ENCODE measurements at regions not wholly inside any gene's neighbourhood (a gene's known extent, or its start where the extent isn't known, plus 50 kb on each side); places are given as distances from the start of the nearest gene placed in this dataset.
A peak's percentile ranks its signal among the peaks of the same experiment; 100 is the strongest.

GRCh38 chr12:124410354-124411175 lies 115.7 kb downstream of the RFLNA start:
- Histone ChIP-seq H3K36me3 (peaks cover 0 to 55% (median 24%) of the 10 kb centered on the region in 4 donors), H3K4me3 (no peak overlapping the region), H3K27ac (replicated peaks in 1 of 4) (peak overlapping the region; percentile 74 to 96 (median 84)), H3K9me3 (no peaks in the 10 kb centered on the region), H3K4me1 (peaks cover 54 to 79% (median 74%) of the 10 kb centered on the region in 4 donors), H3K27me3 (no peaks in the 10 kb centered on the region)
- WGBS, result 60% methylated on average over 10 of the region's 15 CpGs
- TF ChIP-seq POLR2A (IDR thresholded peaks at IDR 0.05; ENCODE audit: low read depth) (no peak), POLR2AphosphoS5 (IDR thresholded peaks at IDR 0.05) (no peak), EP300 (IDR thresholded peaks at IDR 0.05) (no peak), CTCF (IDR thresholded peaks at IDR 0.05) (no peak)
- no peak for DNase-seq (ENCODE audit: extremely low spot score)
- intact Hi-C loops (cut with DNase I), result no loop called here

GRCh38 chr12:124408822-124409517 lies 114.1 kb downstream of the RFLNA start:
- Histone ChIP-seq H3K4me3 (no peak overlapping the region), H3K9me3 (no peaks in the 10 kb centered on the region), H3K27ac (replicated peaks in 1 of 4) (peak overlapping the region; percentile 28 to 96 (median 84)), H3K36me3 (peaks cover 0 to 48% (median 17%) of the 10 kb centered on the region in 4 donors), H3K4me1 (peaks cover 68 to 79% (median 74%) of the 10 kb centered on the region in 4 donors), H3K27me3 (no peaks in the 10 kb centered on the region)
- 80% methylated on average over 23 of the region's 25 CpGs for WGBS
- TF ChIP-seq CTCF (IDR thresholded peaks at IDR 0.05) (no peak), POLR2AphosphoS5 (IDR thresholded peaks at IDR 0.05) (peak in 1 of 2 donors; percentile 38)
- intact Hi-C loops (cut with DNase I), result no loop called here
- no peak for DNase-seq (ENCODE audit: extremely low spot score)

- Histone ChIP-seq H3K27ac (replicated peaks in 1 of 4) (no peak overlapping the region), H3K36me3 (peaks cover 0 to 44% (median 17%) of the 10 kb centered on the region in 4 donors), H3K4me1 (peaks cover 65 to 79% (median 74%) of the 10 kb centered on the region in 4 donors), H3K27me3 (no peaks in the 10 kb centered on the region), H3K4me3 (no peak overlapping the region), H3K9me3 (no peaks in the 10 kb centered on the region)
- no peak for DNase-seq (ENCODE audit: extremely low spot score)
- intact Hi-C loops (cut with DNase I), result no loop called here
- TF ChIP-seq CTCF (IDR thresholded peaks at IDR 0.05) (no peak), POLR2AphosphoS5 (IDR thresholded peaks at IDR 0.05) (no peak)
- WGBS, result 99% methylated on average over 8 of the region's 8 CpGs
Measured at GRCh38 chr12:124407074-124407473, 112.2 kb downstream of the RFLNA start.

- H3K36me3 ChIP-seq, result peaks cover 0 to 54% (median 25%) of the 10 kb centered on the region in 4 donors
- H3K4me1 ChIP-seq, result peaks cover 54 to 79% (median 72%) of the 10 kb centered on the region in 4 donors
- intact Hi-C loops (cut with DNase I), result no loop called here
Measured at GRCh38 chr12:124406043-124406442, 111.2 kb downstream of the RFLNA start.

More at GRCh38 chr12:124406043-124406442, 111.2 kb downstream of the RFLNA start:
- Histone ChIP-seq H3K27ac (replicated peaks in 1 of 4) (peak overlapping the region in 2 of 4 donors; percentile 7 to 80), H3K9me3 (no peaks in the 10 kb centered on the region), H3K27me3 (no peaks in the 10 kb centered on the region), H3K4me3 (no peak overlapping the region)
- no peak for DNase-seq (ENCODE audit: extremely low spot score)
- WGBS, result 92% methylated on average over 10 of the region's 10 CpGs
- TF ChIP-seq POLR2A (IDR thresholded peaks at IDR 0.05; ENCODE audit: low read depth) (no peak), POLR2AphosphoS5 (IDR thresholded peaks at IDR 0.05) (no peak), EP300 (IDR thresholded peaks at IDR 0.05) (no peak), CTCF (IDR thresholded peaks at IDR 0.05) (no peak)
